ENCODE measurements at regions not wholly inside any gene's neighbourhood (a gene's known extent, or its start where the extent isn't known, plus 50 kb on each side); places are given as distances from the start of the nearest gene placed in this dataset.

DNA sequence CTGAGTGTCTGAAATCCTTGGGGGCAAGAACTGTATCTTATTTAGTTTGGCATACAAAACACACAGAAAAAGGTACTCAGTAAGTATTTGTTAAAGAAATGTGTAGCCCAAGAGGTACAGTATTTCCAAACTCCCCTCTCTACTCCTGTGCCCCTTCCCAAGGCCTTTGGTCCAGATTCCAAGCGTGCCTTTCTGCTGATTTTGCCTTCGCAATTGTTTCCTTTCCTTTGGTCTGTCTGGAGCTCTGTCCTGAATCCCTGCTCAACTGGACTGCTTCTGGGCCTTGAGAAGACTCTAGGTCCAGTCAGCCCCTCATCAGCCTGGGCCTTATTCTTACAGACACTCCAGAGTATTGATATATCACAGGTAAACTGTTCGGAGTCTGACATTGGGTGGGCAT is 122.2 kb upstream of the SYNCRIP start:
- TF ChIP-seq, protein P1, sequence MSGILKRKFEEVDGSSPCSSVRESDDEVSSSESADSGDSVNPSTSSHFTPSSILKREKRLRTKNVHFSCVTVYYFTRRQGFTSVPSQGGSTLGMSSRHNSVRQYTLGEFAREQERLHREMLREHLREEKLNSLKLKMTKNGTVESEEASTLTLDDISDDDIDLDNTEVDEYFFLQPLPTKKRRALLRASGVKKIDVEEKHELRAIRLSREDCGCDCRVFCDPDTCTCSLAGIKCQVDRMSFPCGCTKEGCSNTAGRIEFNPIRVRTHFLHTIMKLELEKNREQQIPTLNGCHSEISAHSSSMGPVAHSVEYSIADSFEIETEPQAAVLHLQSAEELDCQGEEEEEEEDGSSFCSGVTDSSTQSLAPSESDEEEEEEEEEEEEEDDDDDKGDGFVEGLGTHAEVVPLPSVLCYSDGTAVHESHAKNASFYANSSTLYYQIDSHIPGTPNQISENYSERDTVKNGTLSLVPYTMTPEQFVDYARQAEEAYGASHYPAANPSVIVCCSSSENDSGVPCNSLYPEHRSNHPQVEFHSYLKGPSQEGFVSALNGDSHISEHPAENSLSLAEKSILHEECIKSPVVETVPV (CRISPR knock-in tag; IDR thresholded peaks at IDR 0.05): no peak
- no peak for TF ChIP-seq ARNTL (CRISPR knock-in tag; IDR thresholded peaks at IDR 0.05; ENCODE audit: borderline replicate concordance, low read depth)
- TF ChIP-seq TCF4 (CRISPR knock-in tag; IDR thresholded peaks at IDR 0.05; ENCODE audit: borderline replicate concordance): no peak
- TF ChIP-seq, protein P2, sequence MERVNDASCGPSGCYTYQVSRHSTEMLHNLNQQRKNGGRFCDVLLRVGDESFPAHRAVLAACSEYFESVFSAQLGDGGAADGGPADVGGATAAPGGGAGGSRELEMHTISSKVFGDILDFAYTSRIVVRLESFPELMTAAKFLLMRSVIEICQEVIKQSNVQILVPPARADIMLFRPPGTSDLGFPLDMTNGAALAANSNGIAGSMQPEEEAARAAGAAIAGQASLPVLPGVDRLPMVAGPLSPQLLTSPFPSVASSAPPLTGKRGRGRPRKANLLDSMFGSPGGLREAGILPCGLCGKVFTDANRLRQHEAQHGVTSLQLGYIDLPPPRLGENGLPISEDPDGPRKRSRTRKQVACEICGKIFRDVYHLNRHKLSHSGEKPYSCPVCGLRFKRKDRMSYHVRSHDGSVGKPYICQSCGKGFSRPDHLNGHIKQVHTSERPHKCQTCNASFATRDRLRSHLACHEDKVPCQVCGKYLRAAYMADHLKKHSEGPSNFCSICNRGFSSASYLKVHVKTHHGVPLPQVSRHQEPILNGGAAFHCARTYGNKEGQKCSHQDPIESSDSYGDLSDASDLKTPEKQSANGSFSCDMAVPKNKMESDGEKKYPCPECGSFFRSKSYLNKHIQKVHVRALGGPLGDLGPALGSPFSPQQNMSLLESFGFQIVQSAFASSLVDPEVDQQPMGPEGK (CRISPR knock-in tag; IDR thresholded peaks at IDR 0.05; ENCODE audit: borderline replicate concordance): no peak
- TF ChIP-seq CSDC2 (CRISPR knock-in tag; IDR thresholded peaks at IDR 0.05): no peak
- no peak for TF ChIP-seq ZFP3 (CRISPR knock-in tag; IDR thresholded peaks at IDR 0.05)
- TF ChIP-seq, protein P3, sequence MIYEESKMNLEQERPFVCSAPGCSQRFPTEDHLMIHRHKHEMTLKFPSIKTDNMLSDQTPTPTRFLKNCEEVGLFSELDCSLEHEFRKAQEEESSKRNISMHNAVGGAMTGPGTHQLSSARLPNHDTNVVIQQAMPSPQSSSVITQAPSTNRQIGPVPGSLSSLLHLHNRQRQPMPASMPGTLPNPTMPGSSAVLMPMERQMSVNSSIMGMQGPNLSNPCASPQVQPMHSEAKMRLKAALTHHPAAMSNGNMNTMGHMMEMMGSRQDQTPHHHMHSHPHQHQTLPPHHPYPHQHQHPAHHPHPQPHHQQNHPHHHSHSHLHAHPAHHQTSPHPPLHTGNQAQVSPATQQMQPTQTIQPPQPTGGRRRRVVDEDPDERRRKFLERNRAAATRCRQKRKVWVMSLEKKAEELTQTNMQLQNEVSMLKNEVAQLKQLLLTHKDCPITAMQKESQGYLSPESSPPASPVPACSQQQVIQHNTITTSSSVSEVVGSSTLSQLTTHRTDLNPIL (CRISPR knock-in tag; IDR thresholded peaks at IDR 0.05; ENCODE audit: low read depth): no peak
- no peak for TF ChIP-seq BACH2 (CRISPR knock-in tag; IDR thresholded peaks at IDR 0.05; ENCODE audit: borderline replicate concordance)
- TF ChIP-seq, protein P4, sequence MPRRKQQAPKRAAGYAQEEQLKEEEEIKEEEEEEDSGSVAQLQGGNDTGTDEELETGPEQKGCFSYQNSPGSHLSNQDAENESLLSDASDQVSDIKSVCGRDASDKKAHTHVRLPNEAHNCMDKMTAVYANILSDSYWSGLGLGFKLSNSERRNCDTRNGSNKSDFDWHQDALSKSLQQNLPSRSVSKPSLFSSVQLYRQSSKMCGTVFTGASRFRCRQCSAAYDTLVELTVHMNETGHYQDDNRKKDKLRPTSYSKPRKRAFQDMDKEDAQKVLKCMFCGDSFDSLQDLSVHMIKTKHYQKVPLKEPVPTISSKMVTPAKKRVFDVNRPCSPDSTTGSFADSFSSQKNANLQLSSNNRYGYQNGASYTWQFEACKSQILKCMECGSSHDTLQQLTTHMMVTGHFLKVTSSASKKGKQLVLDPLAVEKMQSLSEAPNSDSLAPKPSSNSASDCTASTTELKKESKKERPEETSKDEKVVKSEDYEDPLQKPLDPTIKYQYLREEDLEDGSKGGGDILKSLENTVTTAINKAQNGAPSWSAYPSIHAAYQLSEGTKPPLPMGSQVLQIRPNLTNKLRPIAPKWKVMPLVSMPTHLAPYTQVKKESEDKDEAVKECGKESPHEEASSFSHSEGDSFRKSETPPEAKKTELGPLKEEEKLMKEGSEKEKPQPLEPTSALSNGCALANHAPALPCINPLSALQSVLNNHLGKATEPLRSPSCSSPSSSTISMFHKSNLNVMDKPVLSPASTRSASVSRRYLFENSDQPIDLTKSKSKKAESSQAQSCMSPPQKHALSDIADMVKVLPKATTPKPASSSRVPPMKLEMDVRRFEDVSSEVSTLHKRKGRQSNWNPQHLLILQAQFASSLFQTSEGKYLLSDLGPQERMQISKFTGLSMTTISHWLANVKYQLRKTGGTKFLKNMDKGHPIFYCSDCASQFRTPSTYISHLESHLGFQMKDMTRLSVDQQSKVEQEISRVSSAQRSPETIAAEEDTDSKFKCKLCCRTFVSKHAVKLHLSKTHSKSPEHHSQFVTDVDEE (CRISPR knock-in tag; IDR thresholded peaks at IDR 0.05): no peak
- no peak for TF ChIP-seq ZC3H10 (CRISPR knock-in tag; IDR thresholded peaks at IDR 0.05)
- no peak for TF ChIP-seq ESRRG (CRISPR knock-in tag; IDR thresholded peaks at IDR 0.05)
- TF ChIP-seq SNAI2 (CRISPR knock-in tag; IDR thresholded peaks at IDR 0.05): no peak
- TF ChIP-seq ZNF565 (CRISPR knock-in tag; conservative IDR thresholded peaks at IDR 0.05; ENCODE audit: low read depth): no peak

Measured in SK-N-SH treated with all-trans-retinoic acid at 6 μM for 48 hours (cell line).